OCI-LY7 (cell line): ENCODE measurements at regions not wholly inside any gene's neighbourhood (a gene's known extent, or its start where the extent isn't known, plus 50 kb on each side); places are given as distances from the start of the nearest gene placed in this dataset.

Experiments
- BruUV-seq: library from RNA; stranded (reverse); fragments of 400-500 nt; replicated peaks from 2 replicates; lab custom pipeline; 2021; lab: Mats Ljungman, UMichigan
- CTCF ChIA-PET: fragments of 300-600 bp; sonication (Branson Sonifier 250); formaldehyde crosslinking; loops from one replicate; lab custom pipeline; 2022; ENCODE audit warnings: antibody characterized with exemption; ENCODE audit not compliant: unreplicated experiment; lab: Charles Lee
- POLR2A ChIA-PET: fragments of 300-600 bp; sonication (Branson Sonifier 250); formaldehyde crosslinking; loops from one replicate; lab custom pipeline; 2022; ENCODE audit warnings: antibody characterized with exemption; lab: Charles Lee
- DNase-seq: peaks from one replicate; pipeline ENCODE4 v3.0.0-alpha.2; 2015; ENCODE audit warnings: low spot score
- H2AFZ ChIP-seq: fragments of 200-600 bp; sonication (generic), shearing (Covaris generic); 2 replicates; pipeline ENCODE4 v1.6.1; 2014; ENCODE audit warnings: mild to moderate bottlenecking, antibody characterized with exemption, low read length, moderate library complexity
- H3K27ac ChIP-seq: fragments of 200-600 bp; sonication (generic); 2 replicates; pipeline ENCODE4 v1.5.1; 2014; ENCODE audit warnings: mixed run types, low read depth, mild to moderate bottlenecking, moderate library complexity, low read length, inconsistent platforms; ENCODE audit not compliant: poor library complexity, severe bottlenecking
- H3K36me3 ChIP-seq: fragments of 200-600 bp; sonication (generic); 2 replicates; pipeline ENCODE4 v1.6.1; 2014; ENCODE audit warnings: mild to moderate bottlenecking, antibody characterized with exemption, low read length, moderate library complexity, mixed read lengths; ENCODE audit not compliant: insufficient read depth
- H3K4me1 ChIP-seq: fragments of 200-600 bp; sonication (generic); 2 replicates; pipeline ENCODE4 v1.5.1; 2014; ENCODE audit warnings: mild to moderate bottlenecking, low read length; ENCODE audit not compliant: insufficient read depth, poor library complexity, severe bottlenecking
- H3K4me2 ChIP-seq: fragments of 200-600 bp; sonication (generic); 2 replicates; pipeline ENCODE4 v1.6.1; 2014; ENCODE audit warnings: mild to moderate bottlenecking, low read length
- H3K4me3 ChIP-seq: fragments of 200-600 bp; sonication (generic); 2 replicates; pipeline ENCODE4 v1.5.1; 2014; ENCODE audit warnings: mild to moderate bottlenecking, low read depth, low read length; ENCODE audit not compliant: poor library complexity, severe bottlenecking
- H3K79me2 ChIP-seq: fragments of 200-600 bp; sonication (generic); 2 replicates; pipeline ENCODE4 v1.6.1; 2016; ENCODE audit warnings: low read depth, mild to moderate bottlenecking, low read length, moderate library complexity, mixed read lengths; ENCODE audit not compliant: insufficient read depth
- H3K9me2 ChIP-seq: fragments of 200-600 bp; sonication (generic); 2 replicates; pipeline ENCODE4 v1.6.1; 2016; ENCODE audit warnings: mild to moderate bottlenecking, low read length, mixed read lengths; ENCODE audit not compliant: insufficient read depth
- H3K9me3 ChIP-seq: fragments of 200-600 bp; sonication (generic); 2 replicates; pipeline ENCODE4 v1.6.1; 2014; ENCODE audit warnings: mild to moderate bottlenecking, mixed run types, low read length, mixed read lengths
- H4K20me1 ChIP-seq: fragments of 200-600 bp; sonication (generic); 2 replicates; pipeline ENCODE4 v1.6.1; 2014; ENCODE audit warnings: mild to moderate bottlenecking, antibody characterized with exemption, low read length, moderate library complexity, mixed read lengths; ENCODE audit not compliant: insufficient read depth
- EZH2phosphoT487 ChIP-seq: fragments of 200-600 bp; sonication (generic); IDR thresholded peaks from 2 replicates; pipeline ENCODE4 v1.6.1; 2018; ENCODE audit warnings: low read depth, borderline replicate concordance, mild to moderate bottlenecking, mixed run types, antibody characterized with exemption, low read length, moderate library complexity, mixed read lengths
- intact Hi-C: fragments of 100-400 bp; cut with micrococcal nuclease; formaldehyde crosslinking; loops from one replicate; pipeline ENCODE4 v1.10.0; 2022; ENCODE audit not compliant: unreplicated experiment
- TF ChIP-seq, protein P1 (sequence below): fragments of 200-600 bp; sonication (generic); conservative IDR thresholded peaks from 2 replicates; pipeline ENCODE4 v1.5.1; 2014; ENCODE audit warnings: mild to moderate bottlenecking, antibody characterized with exemption, low read length, moderate library complexity, mixed read lengths

GRCh38 chr4:181858741-181859140 lies 384.5 kb upstream of the TENM3 start:
- Histone ChIP-seq H4K20me1 (no peaks in the 10 kb centered on the region), H3K36me3 (no peaks in the 10 kb centered on the region), H3K79me2 (no peaks in the 10 kb centered on the region), H3K9me3 (no peaks in the 10 kb centered on the region), H3K27ac (no peak overlapping the region), H3K4me3 (no peak overlapping the region), H3K9me2 (no peaks in the 10 kb centered on the region), H3K4me1 (no peaks in the 10 kb centered on the region), H2AFZ (no peak overlapping the region), H3K4me2 (no peak overlapping the region)
- ChIA-PET POLR2A (interaction anchor here (0.7 kb wide), 1 partner anchor 682 kb away, joined by 3 read pairs; no protein-coding TSS in a partner anchor), CTCF (no interaction called here)
- BruUV-seq = no TSS peak
- TF ChIP-seq, protein P1, sequence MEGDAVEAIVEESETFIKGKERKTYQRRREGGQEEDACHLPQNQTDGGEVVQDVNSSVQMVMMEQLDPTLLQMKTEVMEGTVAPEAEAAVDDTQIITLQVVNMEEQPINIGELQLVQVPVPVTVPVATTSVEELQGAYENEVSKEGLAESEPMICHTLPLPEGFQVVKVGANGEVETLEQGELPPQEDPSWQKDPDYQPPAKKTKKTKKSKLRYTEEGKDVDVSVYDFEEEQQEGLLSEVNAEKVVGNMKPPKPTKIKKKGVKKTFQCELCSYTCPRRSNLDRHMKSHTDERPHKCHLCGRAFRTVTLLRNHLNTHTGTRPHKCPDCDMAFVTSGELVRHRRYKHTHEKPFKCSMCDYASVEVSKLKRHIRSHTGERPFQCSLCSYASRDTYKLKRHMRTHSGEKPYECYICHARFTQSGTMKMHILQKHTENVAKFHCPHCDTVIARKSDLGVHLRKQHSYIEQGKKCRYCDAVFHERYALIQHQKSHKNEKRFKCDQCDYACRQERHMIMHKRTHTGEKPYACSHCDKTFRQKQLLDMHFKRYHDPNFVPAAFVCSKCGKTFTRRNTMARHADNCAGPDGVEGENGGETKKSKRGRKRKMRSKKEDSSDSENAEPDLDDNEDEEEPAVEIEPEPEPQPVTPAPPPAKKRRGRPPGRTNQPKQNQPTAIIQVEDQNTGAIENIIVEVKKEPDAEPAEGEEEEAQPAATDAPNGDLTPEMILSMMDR = no peak
- TF ChIP-seq EZH2phosphoT487 = no peak
- no peak for DNase-seq
- intact Hi-C loops = no loop called here

DNA sequence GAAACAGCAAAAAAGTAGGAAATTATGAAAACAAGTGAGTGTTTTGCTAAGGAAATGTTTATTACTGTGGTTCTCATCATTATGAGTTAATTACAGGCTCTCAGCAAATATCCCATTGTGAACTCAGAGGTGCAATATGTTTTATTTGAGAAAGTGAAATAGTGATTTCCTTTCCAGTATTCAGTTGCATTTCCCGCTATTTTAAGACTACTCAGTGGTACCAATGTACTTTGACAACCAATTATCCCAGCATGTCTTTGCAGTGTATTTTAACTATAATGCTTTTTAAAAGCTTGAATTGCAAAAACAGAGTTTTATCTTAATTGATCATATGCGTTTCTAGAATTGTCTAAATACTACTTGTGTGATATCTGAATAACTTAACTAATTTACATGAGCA lies 383.8 kb upstream of the TENM3 start:
- no peaks in the 10 kb centered on the region for H3K4me1 ChIP-seq
- H3K79me2 ChIP-seq = no peaks in the 10 kb centered on the region
- H3K4me2 ChIP-seq = no peak overlapping the region
- no peak overlapping the region for H2AFZ ChIP-seq
- no peaks in the 10 kb centered on the region for H3K9me2 ChIP-seq
- H4K20me1 ChIP-seq = no peaks in the 10 kb centered on the region
- no TSS peak for BruUV-seq
- no peak for TF ChIP-seq EZH2phosphoT487
- TF ChIP-seq, protein P1 = no peak
- POLR2A ChIA-PET = interaction anchor here (0.6 kb wide), 2 partner anchors 37 to 295 kb away, joined by 3 read pairs; no protein-coding TSS in a partner anchor
- DNase-seq = no peak
- H3K36me3 ChIP-seq = no peaks in the 10 kb centered on the region
- H3K4me3 ChIP-seq = no peak overlapping the region
- intact Hi-C loops = no loop called here
- H3K9me3 ChIP-seq = no peaks in the 10 kb centered on the region
- H3K27ac ChIP-seq = no peak overlapping the region
- CTCF ChIA-PET = no interaction called here

- CTCF ChIA-PET = no interaction called here
- Histone ChIP-seq H3K36me3 (no peaks in the 10 kb centered on the region), H3K4me1 (no peaks in the 10 kb centered on the region), H3K9me2 (no peaks in the 10 kb centered on the region), H3K79me2 (no peaks in the 10 kb centered on the region), H3K9me3 (no peaks in the 10 kb centered on the region), H3K4me2 (no peak overlapping the region), H3K27ac (no peak overlapping the region), H2AFZ (no peak overlapping the region), H4K20me1 (no peaks in the 10 kb centered on the region), H3K4me3 (no peak overlapping the region)
- intact Hi-C loops = no loop called here
- POLR2A ChIA-PET = no interaction called here
- no TSS peak for BruUV-seq
- no peak for DNase-seq
- TF ChIP-seq, protein P1 = no peak
- TF ChIP-seq EZH2phosphoT487 = no peak
These were observed 383.0 kb upstream of the TENM3 start for GRCh38 chr4:181860157-181860556.
